Cerebellar cortex (tissue), 1 donor: ENCODE measurements at regions not wholly inside any gene's neighbourhood (a gene's known extent, or its start where the extent isn't known, plus 50 kb on each side); places are given as distances from the start of the nearest gene placed in this dataset.

Experiments
- DNase-seq: peaks from one replicate; pipeline ENCODE4 v3.0.0-alpha.2; 2015; ENCODE audit warnings: low spot score

DNA sequence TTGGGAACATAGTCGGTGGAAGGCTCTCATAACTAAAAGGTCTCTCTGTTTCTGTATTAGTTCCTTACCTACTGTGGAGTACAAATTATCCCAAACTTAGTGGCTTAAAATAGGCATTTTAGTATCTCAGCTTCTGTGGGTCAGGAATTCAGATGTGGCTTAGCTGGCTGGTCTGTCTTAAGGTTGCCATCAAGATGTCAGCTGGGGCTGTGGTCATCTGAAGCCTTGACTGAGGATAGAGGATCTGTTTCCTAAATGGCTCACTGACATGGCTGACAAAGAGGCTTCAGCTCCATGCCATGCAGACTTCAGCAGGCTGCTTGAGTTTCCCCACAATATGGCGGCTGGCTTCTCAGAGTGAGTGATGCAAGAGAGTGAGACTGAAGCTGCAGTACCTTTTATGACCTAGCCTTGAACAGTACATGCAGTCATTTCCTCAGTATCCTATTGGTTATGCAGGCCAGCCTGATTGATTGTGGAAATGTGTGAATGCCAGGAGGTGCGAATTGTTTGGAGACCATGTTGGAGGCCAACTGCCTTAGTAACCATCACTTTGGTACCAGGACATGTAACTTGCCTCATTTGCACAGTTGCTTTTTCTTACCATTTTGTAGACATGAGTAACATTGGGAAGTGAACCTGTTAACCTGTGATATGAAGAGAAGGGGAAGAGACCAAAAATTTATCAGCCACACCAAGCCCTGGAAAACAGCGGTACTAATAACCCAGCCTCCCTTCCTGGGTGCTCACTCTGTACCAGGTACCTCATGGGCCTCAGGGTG, 152.8 kb upstream of the IER5L start:
- DNase-seq: no peak

DNA sequence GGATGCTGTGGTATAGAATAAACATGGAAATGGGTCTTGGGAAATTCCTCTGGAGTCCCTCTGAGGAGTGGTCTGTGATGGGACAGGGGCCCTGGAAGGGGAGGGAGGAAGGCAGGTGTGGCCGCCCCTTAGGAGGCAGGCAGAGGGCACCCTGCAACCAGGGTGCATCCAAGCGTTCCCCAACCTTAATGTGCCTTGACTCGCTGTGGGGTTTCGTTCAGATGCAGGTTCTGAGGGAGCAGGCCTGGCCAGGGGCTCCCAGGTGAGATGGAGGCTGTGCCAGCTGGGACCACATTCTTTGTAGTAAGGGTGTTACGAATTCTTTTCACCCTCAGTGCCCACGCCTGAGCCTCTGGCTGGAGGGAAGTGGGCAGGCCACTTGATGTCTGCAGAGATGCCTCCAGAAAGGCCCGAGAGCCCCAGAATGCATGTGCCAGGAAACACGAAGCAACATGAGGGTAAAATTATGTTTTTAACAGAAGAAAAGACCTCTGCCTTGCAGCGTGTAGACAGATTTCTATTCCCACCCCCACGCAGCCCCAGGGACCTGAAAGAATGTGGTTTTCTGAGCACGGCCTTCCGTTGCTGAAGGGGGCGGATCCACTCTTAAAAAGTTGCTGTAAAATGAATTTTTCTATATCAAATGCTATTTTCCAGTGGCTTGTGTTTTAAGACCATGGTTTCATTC, 150.4 kb upstream of the IER5L start:
- DNase-seq: no peak

DNA sequence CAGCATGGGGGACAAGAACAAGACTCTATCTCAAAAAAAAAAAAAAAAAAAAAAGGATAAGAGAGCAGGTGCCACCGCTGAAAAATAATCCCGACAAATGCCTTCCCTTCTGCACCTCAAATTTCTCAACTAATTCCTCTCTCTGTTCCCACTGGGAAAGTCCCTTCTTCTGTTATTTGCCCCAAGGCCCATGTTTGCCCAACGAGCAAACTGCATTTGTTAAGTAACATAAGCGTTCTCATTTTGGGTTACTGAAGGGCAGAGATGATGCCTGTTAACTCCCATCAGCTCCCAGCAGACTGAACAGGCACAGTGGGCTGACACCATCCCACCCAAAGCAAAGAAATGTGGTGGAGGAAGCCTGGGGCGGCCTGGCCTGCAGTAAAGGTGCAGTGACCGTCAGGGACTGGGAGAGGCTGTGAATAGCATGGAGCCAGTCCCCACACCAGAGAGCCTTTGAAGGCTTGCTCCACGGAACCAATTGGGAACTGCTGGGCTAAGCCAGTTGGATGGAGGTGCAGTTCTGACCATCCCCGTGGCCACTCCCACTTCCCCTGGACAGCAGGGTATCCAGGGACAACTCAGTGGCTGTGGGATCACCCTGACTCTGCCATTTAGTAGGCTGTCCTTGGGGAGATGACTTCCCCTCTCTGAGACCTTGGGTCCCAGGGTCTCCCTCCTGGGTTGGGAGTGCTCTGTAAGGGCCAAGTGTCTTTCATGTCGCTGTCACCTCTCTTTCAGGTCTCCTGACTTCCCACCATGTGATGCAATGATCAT, 149.7 kb upstream of the IER5L start:
- DNase-seq: no peak

DNA sequence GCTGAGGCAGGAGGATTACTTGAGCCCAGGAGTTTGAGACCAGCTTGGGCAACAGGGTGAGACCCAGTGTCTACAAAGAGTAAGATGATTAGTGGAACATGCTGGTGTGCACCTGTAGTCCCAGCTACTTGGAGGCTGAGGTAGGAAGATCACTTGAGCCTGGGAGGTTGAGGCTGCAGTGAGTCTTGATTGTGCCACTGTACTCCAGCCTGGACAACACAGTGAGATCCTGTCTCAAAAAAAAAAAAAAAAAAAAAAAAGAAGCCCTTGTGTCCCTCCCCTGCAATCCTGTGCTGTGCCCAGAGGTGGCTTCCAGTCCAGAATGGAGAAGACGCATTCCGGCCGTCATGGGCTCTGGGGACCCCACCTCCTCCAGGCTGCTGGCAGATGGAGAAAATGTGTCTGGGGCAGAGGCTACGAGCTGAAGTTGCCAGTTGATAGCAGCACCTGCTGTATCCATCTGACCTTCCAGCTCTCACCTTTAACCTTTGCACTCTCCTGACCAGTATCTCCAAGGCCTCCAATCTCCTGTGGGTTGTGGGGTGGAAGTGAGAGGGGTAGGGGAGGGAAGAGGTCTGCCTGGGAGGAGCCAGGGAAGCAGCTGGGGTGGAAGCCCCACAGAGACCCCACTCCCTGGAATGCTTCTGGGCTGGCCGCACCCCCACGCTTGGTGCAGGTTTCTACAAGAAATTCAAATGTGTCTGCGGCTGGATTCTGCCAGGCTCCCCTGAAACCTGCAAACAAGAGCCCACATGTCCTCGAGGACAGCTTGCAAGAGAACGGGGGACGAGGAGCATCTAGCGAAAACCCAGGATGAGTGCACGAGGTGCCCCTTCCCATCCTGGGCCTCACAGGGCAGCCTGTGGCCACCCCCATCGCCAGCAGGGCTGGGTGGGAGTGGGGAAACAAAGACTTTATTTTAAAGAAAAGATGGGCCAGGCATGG, 148.3 kb upstream of the IER5L start:
- no peak for DNase-seq

DNA sequence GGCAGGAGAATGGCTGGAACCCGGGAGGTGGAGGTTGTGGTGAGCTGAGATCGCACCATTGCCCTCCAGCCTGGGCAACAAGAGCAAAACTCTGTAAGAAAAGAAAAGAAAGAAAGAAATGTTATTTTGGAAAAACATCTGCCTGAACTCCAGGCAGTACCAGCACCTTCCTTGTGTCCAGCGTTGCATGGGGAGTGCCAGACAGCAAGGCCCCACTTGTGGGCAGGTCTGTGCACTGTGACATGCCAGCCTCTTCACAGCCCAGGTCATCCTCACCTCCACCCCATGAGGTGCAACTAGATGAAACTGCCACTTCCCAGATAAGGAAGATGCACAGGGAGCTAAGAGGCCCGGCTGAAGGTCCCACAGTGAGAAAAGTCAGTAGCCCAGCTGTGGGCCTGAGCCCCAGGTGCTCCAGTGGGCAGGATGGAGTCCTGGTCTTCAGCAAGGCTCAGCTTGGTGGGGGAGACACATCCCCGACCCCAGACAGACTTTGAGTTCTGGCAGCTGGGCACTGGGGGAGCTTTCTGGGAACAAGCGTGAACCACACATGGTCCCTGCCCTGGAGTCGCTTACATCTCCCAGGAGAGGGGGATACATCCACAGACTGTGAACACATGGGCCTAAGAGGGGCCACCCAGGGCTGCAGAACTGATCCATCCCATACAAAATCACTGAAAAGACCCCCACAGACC, 146.9 kb upstream of the IER5L start:
- DNase-seq: no peak

DNA sequence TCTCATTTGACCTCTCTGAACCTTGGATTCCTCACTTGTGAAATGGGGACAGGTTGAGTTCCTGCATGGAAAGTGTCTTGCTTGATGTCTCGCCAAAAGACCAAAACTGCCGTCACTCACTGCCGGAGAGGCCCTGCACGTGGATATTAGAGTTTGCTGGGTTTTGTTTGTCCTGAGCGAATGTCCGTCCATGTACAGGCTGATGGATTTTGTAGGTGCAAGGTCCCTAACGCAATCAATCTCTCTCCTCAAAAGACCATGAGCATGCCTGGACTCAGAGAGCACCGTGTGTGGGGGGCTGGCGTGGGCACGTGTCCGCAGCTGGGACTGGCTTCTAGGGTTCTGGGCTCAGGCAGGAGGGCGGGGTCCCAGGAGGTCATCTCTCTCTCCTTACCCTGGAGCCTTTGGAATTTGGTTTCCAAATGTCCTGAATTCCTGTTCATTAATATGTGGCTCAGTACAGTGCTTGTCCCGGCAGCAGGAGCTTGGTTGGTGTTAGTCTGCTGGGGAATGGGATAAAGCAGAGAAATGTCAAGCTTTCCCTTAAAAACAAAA, 146.0 kb upstream of the IER5L start:
- no peak for DNase-seq

DNA sequence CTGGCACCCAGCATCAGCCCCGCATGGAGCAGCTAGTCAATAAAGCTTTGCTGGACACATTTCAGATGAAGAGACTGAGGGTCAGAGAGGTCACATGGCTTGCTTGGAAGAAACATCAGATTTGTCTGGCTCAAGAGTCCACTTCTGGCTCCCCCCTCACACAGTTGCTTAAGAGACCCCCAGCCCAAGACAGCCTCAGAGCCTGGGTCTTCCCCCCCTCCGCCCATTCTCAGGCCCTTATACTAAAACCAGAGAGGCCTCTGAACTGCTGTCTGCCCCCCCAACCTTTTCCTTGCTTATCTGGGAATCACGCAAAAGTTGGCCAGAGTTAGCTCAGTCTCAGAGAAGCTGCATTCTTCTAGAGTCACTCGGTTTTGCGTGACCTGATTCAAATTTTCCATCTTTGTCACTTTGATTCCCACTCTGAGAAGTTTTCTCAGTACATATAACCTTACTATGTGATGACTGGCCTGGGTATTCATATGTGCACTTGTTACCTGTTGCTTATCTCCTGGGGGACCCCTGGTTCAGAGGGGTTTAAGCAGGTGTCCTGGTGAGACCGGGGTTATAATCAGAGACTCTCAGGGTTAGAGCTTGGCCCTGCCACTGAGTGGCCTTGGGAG, 145.4 kb upstream of the IER5L start:
- DNase-seq: no peak

DNA sequence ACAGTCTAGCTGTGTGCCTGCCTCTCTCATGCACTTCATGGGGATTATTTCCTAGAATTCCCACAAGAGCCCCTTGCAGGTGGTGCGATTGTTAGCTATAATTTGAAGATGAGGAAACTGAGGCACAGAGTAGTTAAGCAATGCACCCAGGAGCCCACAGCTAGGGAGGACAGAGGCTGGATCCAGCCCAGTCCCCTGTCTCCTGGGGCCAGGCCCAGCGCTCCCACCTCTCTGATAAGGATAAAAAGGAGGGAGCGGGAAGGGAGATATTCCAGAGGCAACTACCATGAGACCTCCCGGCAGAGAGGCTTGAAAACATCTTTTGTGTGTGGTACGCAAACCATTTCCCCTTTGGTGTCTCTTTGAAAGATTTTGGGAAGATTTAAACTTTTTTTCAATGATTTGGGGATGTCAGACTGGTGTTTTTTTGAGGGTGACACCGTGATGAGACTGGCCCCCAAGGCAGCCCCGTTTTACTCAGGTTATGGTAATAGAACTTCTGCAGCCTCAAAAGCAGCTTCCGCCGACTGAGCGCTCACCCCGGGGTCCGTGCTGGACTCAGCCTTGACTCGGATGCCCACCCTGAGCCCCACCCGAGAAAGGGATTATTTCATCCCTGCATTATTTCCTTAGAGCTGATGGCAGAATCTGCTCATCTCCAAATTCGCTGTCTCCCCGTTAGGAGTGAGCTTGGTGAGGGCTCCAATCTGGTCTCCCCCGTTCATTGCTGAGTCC, 144.7 kb upstream of the IER5L start:
- no peak for DNase-seq

DNA sequence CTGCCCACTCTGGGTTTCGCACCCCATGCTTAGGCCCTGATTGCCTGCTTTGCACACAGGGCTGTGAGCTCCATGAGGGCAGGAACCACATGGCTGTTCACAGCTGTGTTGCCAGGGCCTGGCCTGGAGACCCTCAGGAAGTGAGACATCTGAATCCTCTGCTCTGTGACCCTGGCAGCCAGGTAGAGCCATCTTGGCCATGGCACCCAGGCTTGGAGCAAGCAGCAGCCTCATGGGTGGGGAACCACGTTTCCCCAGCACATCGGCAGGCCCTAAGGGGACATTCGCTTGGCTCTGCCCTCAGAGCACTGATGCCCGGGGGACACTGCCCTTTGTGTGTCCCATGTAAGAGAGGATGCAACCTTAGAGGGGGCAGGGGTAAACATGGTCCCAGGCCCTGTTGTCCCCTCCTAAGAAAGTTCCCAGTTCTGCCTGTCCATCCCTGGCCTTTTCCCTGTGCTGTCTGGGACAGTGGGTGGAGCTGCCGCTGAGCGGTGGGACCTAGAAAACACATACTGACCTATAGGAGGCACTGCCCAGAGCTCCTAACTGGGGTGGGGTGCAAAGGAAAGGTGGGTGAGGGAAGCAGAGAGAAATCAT, 144.1 kb upstream of the IER5L start:
- DNase-seq: no peak

DNA sequence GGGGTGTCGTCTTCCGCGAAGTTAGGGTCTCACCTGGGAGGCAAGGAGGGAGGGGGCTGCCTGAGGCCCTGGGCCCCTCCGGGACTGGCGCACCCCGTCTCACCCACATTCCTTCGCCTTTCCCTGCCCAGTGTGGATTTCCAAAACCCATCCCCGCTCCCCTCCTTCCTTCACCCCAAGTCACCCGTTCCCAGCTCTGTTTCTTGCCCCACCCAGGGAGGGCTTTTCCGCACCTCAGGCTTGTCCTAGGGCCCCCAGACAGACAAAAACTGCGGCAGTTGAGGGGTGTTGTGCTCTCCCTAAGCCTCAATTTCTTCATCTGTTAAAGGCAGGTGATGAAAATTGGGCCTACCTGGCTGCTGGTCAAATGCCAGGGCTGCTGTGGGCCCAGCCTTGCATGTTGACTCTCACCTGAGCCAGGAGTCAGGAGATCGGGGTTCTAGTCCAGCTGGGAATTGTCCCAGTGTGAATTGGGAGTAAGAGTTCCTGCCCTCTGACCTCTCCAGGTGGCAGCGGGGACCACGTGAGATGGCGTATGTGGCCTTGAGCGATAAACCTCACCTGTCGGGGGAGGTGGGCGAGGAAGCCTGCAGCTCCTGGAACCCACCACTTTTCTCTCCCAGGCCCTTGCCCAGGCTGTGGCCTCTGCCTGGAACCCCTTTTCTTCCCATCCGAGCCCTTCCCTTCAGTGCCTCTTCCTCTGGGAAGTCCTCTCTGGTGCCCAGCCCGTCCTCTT, 143.4 kb upstream of the IER5L start:
- no peak for DNase-seq

DNA sequence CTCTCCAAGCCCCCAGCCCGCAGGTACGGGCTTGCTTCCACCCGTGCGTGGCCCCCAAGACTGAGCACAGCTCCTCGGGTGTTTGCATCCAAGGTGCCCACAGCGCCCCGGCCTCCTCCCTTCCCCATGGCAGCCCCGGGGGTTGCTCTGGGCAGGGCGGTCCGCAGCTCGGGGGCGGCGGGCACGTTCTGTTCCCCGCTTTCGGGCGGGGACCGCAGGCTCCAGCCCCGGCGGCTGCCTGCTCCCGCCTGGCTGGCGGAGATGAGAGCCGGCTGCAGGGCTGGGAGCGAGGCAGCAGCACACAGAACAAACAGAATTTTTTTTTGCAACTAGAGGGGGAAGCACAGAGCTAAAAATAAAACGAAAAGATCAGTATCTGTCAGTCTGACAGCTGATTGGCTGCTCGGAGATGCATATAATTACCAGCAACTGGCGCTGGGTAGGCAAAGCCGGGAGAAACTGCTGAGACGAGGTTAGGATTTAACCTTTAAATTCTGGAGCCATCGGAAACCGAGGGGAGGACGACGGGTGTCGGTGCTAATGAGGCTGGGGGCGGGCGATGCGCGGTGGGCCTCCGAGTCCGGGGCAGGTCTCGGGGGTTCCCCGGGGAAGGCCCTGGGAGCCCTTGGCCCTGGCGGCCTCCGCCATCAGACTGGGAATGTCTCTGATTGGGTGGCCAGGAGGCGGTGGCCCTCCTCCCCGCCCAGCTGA, 142.7 kb upstream of the IER5L start:
- peak; percentile 97 for DNase-seq

DNA sequence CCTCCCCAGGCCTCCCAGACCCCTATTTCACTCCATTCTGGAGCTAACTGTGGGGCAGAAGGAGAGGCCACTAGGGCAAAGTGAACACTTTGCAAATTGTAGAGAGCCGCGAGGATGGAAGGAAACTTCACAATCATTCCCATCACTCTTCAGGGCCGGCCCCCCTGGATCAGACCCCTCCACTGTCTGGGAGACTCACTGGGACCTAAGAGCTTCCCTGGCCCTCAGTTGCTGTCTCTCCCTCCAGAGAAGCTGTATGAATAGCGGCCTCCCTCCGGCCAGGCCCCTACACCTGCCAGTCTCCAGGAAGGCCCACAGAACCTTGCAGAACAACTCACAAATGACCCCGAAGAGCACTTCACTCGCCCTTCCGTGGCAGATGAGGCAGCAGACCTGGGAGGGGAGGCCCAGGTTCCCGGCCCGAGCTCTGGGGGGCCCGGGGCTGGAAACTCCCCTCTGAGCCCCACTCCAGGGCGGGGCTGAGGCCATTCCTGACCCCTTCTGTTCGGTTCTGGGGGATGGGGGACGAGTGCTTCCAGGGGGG, 141.9 kb upstream of the IER5L start:
- no peak for DNase-seq

DNA sequence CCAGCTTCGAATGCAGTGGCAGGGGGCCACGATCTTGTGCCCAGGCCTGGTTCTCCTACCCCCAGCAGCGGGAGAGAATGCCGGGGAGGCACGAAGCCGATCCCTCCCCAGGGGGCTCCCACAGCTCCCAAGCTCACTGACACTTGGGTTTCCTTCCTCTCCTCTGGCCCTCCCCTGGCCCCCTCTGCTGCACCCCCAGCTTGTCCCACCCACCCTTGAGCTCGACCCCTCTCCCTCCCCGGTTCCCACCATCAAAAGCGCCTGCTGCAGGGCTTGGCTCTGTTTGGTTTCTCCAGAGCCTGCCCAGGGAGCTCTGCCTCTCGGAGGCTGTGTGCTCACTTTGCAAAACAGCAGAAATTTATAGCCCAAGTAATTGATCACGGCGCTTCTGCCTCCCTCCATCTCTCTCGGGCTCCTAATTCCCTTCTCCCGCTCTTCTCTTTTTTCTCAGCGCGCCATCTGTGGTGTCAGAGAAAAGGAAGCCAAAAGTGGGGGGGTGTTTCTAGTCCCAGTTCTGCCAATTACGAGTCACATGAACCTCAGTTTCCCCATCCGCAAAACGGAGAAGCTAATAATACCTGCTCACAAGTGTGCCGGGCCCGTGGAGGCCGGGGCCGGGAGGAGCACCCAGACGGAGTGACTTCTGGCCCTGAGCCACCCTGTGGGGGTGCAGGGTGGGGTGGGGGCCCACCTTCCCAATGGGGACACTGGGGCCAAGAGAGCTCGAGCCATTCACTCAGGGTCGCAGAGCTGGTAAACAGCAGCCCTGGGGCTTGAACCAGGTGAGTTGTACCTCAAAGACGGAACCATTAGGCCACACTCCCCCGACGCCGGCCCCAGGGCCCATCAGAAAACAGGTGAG, 141.2 kb upstream of the IER5L start:
- no peak for DNase-seq

DNA sequence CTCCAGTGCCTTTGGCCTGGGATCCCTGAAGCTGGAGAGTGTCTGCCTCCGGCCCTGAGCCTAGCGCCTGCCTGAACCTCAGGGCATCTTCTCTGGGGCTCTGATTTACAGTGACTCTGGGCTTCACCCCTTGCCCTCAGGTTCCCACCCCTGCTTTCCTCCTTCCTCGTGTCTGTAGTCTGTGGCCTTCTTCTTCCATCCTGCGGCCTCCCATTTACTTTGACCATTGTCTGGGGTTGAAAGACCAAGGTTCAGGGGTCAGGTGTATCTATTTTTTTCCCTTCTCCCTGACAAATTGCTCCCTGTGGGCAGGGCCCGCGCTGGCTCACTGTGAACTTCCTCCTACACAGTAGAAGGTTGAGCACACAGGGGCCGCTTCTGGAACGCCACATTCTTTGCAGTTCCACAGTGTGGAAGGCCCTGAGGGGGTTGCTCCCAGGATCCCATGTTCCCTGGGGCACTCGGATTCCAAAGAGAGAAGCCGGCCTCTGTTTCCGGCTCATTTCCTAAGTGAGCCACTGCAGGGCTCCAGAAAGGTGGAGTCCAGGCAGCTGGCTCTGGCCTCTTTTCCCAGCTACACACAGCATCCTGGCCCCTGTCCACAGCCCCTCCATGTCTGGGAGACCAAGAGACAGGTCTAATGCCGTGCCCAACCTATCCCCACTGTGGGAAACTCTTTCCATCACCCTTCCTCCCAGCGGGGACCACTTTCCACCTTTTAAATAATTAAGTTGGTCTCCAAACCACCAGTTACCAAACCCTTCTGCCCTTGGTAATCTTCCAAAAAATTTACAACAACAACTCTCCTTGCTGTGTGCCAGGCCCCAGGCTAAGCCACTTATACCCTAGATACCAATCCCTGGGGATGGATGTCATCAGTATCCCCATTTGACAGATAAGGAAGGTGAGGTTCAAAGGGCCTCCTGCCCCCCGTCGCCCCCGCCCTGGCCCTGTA, 140.3 kb upstream of the IER5L start:
- no peak for DNase-seq
